A549 (cell line): ENCODE measurements at regions not wholly inside any gene's neighbourhood (a gene's known extent, or its start where the extent isn't known, plus 50 kb on each side); places are given as distances from the start of the nearest gene placed in this dataset.

Experiments
- ATAC-seq, 2 experiments: fragments of 200-7000 bp in 1 of 2; fragments of >200 bp in 1 of 2; cut with Nextera tagmentation in 1 of 2; cut with Tn5 transposase in 1 of 2; 3 replicates each; pipeline versions ENCODE4 v1.8.0 to v1.9.1; 2018 to 2020; ENCODE audit warnings: mild to moderate bottlenecking in 1 of 2, moderate library complexity in 1 of 2
- CTCF ChIA-PET: fragments of 300-600 bp; sonication (Branson Sonifier 250); formaldehyde crosslinking; extraction: SDS; loops from one replicate; lab custom pipeline; 2021; ENCODE audit warnings: antibody characterized with exemption, inconsistent platforms; lab: Yijun Ruan, JAX
- POLR2A ChIA-PET: fragments of 350-600 bp; formaldehyde crosslinking; extraction: SDS; loops from one replicate; lab custom pipeline; 2021; ENCODE audit warnings: antibody characterized with exemption, inconsistent platforms; lab: Yijun Ruan, JAX
- DNase-seq, 2 experiments: peaks; one replicate each; pipeline versions ENCODE4 v3.0.0 to v3.0.0-alpha.2; 2011 to 2016; ENCODE audit warnings: low read depth in 1 of 2, low spot score in 1 of 2
- FAIRE-seq: peaks from 2 replicates; lab custom pipeline; 2011; peaks lifted over from hg19 to GRCh38; lab: Jason Lieb, UNC
- H3K27ac ChIP-seq, 2 experiments: fragments of >200 bp; sonication (Bioruptor Twin); formaldehyde crosslinking; 3 replicates each; pipeline ENCODE4 v1.5.1; 2016 to 2017
- H3K4me1 ChIP-seq: fragments of >200 bp; sonication (Bioruptor Twin); formaldehyde crosslinking; 3 replicates; pipeline ENCODE4 v1.6.1; 2016
- H3K4me2 ChIP-seq: fragments of >200 bp; sonication (Bioruptor Twin); formaldehyde crosslinking; 3 replicates; pipeline ENCODE4 v1.6.1; 2016
- H3K4me3 ChIP-seq: fragments of >200 bp; sonication (Bioruptor Twin); formaldehyde crosslinking; 3 replicates; pipeline ENCODE4 v1.5.1; 2016
- H3K9me3 ChIP-seq: fragments of >200 bp; sonication (Bioruptor Twin); formaldehyde crosslinking; 3 replicates; pipeline ENCODE4 v1.6.1; 2016
- BCL3 ChIP-seq: fragments of >200 bp; sonication (Bioruptor Twin); formaldehyde crosslinking; IDR thresholded peaks from 3 replicates; pipeline ENCODE4 v1.6.1; 2016
- CHD2 ChIP-seq: fragments of 150-350 bp; IDR thresholded peaks from 2 replicates; pipeline ENCODE4 v1.6.1; 2014; ENCODE audit warnings: low read length; ENCODE audit not compliant: partially characterized antibody
- CHD4 ChIP-seq: fragments of 200-600 bp; sonication (generic); IDR thresholded peaks from 2 replicates; pipeline ENCODE4 v1.6.1; 2016; ENCODE audit warnings: antibody characterized with exemption, mild to moderate bottlenecking, borderline replicate concordance
- E2F6 ChIP-seq: IDR thresholded peaks from 2 replicates; pipeline ENCODE4 v1.6.1; 2012; ENCODE audit warnings: low read depth, borderline replicate concordance
- EHF ChIP-seq: fragments of 250-450 bp; sonication (Bioruptor Pico); IDR thresholded peaks from 2 replicates; pipeline ENCODE4 v1.5.0; 2020; ENCODE audit warnings: mild to moderate bottlenecking
- ELK1 ChIP-seq: fragments of 150-350 bp; IDR thresholded peaks from 2 replicates; pipeline ENCODE4 v1.6.1; 2014; ENCODE audit warnings: low read depth, mild to moderate bottlenecking, low read length
- EP300 ChIP-seq, 2 experiments: fragments of >200 bp; sonication (Bioruptor Twin); formaldehyde crosslinking; IDR thresholded peaks; 2 replicates in 1 of 2; 3 replicates in 1 of 2; pipeline ENCODE4 v1.6.1; 2016 to 2017
- ESRRA ChIP-seq: fragments of 150-350 bp; IDR thresholded peaks from 2 replicates; pipeline ENCODE4 v1.6.1; 2014; ENCODE audit warnings: mild to moderate bottlenecking, low read length, borderline replicate concordance
- FOXS1 ChIP-seq: fragments of 250-450 bp; sonication (Bioruptor Pico); IDR thresholded peaks from 2 replicates; pipeline ENCODE4 v1.5.0; 2020; ENCODE audit warnings: mild to moderate bottlenecking, moderate library complexity
- HDAC2 ChIP-seq: fragments of 200-600 bp; sonication (generic); IDR thresholded peaks from 2 replicates; pipeline ENCODE4 v1.6.1; 2016
- HEYL ChIP-seq: fragments of 250-450 bp; sonication (Bioruptor Pico); IDR thresholded peaks from 2 replicates; pipeline ENCODE4 v1.8.0; 2021; ENCODE audit warnings: mild to moderate bottlenecking, moderate library complexity
- HOXB13 ChIP-seq: fragments of 250-450 bp; sonication (Bioruptor Pico); IDR thresholded peaks from 2 replicates; pipeline ENCODE4 v1.5.0; 2020; ENCODE audit warnings: low read depth, mild to moderate bottlenecking, moderate library complexity
- JUNB ChIP-seq: fragments of >200 bp; sonication (Bioruptor Twin); formaldehyde crosslinking; IDR thresholded peaks from 2 replicates; pipeline ENCODE4 v1.6.1; 2016
- MAZ ChIP-seq: fragments of 150-350 bp; IDR thresholded peaks from 2 replicates; pipeline ENCODE4 v1.6.1; 2014; ENCODE audit warnings: antibody characterized with exemption, low read depth, low read length, borderline replicate concordance
- NPAS2 ChIP-seq: fragments of 250-450 bp; sonication (Bioruptor Pico); IDR thresholded peaks from 2 replicates; pipeline ENCODE4 v1.8.0; 2022; ENCODE audit warnings: mild to moderate bottlenecking, moderate library complexity, borderline replicate concordance
- NR3C1 ChIP-seq: fragments of >200 bp; sonication (Bioruptor Twin); formaldehyde crosslinking; IDR thresholded peaks from 3 replicates; pipeline ENCODE4 v1.6.1; 2017
- POLR2A ChIP-seq: IDR thresholded peaks from 2 replicates; pipeline ENCODE4 v1.6.1; 2012; ENCODE audit warnings: mild to moderate bottlenecking, low read length
- RAD21 ChIP-seq, 2 experiments: fragments of >200 bp in 1 of 2; sonication (Bioruptor Twin) in 1 of 2; formaldehyde crosslinking in 1 of 2; IDR thresholded peaks in 1 of 2; conservative IDR thresholded peaks in 1 of 2; 2 replicates in 1 of 2; 3 replicates in 1 of 2; pipeline ENCODE4 v1.6.1; 2012 to 2018; ENCODE audit warnings: inconsistent platforms in 1 of 2
- RARB ChIP-seq: fragments of 250-450 bp; sonication (Bioruptor Pico); IDR thresholded peaks from 2 replicates; pipeline ENCODE4 v1.8.0; 2021; ENCODE audit warnings: mild to moderate bottlenecking, moderate library complexity
- RCOR1 ChIP-seq: fragments of 150-350 bp; IDR thresholded peaks from 2 replicates; pipeline ENCODE4 v1.6.1; 2014; ENCODE audit warnings: antibody characterized with exemption, low read length, low read depth
- REST ChIP-seq: fragments of 200-600 bp; sonication (generic); IDR thresholded peaks from 2 replicates; pipeline ENCODE4 v1.6.1; 2016; ENCODE audit warnings: antibody characterized with exemption, mild to moderate bottlenecking, moderate library complexity
- TFCP2L1 ChIP-seq: fragments of 250-450 bp; sonication (Bioruptor Pico); IDR thresholded peaks from 2 replicates; pipeline ENCODE4 v1.5.0; 2021; ENCODE audit warnings: mild to moderate bottlenecking
- TP53 ChIP-seq: fragments of 250-450 bp; sonication (Bioruptor Pico); IDR thresholded peaks from 2 replicates; pipeline ENCODE4 v1.5.0; 2021; ENCODE audit warnings: mild to moderate bottlenecking, moderate library complexity
- USF2 ChIP-seq: fragments of 450-650 bp; IDR thresholded peaks from 2 replicates; pipeline ENCODE4 v1.6.1; 2014; ENCODE audit warnings: antibody characterized with exemption
- WGBS: methylation state at CpG from one replicate; pipeline ENCODE4 v1.1.6; 2017; ENCODE audit errors: missing lambda C conversion rate; 5-methylcytosine and 5-hydroxymethylcytosine counted together

GRCh38 chr11:110901441-110901840 lies 189.2 kb upstream of the ARHGAP20 start:
- no peak for FAIRE-seq
- Histone ChIP-seq H3K9me3 (no peaks in the 10 kb centered on the region), H3K27ac (no peak overlapping the region), H3K4me1 (no peaks in the 10 kb centered on the region), H3K4me3 (no peak overlapping the region), H3K4me2 (no peak overlapping the region)
- TF ChIP-seq RCOR1 (no peak), USF2 (no peak), TFCP2L1 (no peak), NPAS2 (no peak), RARB (CRISPR knock-in tag) (no peak), HDAC2 (no peak), ELK1 (no peak), BCL3 (no peak), CHD4 (no peak), REST (no peak), NR3C1 (no peak), EP300 (IDR thresholded peaks at IDR 0.05) (no peak), CHD2 (no peak)
- 7% methylated on average over 3 of the region's 3 CpGs for WGBS
- CTCF ChIA-PET: no interaction called here
- POLR2A ChIA-PET: no interaction called here
- no peak for DNase-seq
- ATAC-seq: no peak

GRCh38 chr11:110900426-110900825 lies 188.2 kb upstream of the ARHGAP20 start:
- ChIA-PET CTCF (no interaction called here), POLR2A (no interaction called here)
- no peak overlapping the region for H3K27ac ChIP-seq
- 0% methylated on average over 1 of the region's 1 CpG for WGBS
- no peaks in the 10 kb centered on the region for H3K9me3 ChIP-seq
- ATAC-seq (no peak), DNase-seq (no peak), FAIRE-seq (no peak)
- no peak overlapping the region for H3K4me3 ChIP-seq
- H3K4me2 ChIP-seq: no peak overlapping the region
- no peaks in the 10 kb centered on the region for H3K4me1 ChIP-seq
- TF ChIP-seq HOXB13 (CRISPR knock-in tag) (no peak), FOXS1 (no peak), HEYL (CRISPR knock-in tag) (no peak), POLR2A (no peak), JUNB (no peak)

GRCh38 chr11:110897035-110897434 lies 184.8 kb upstream of the ARHGAP20 start:
- no peaks in the 10 kb centered on the region for H3K9me3 ChIP-seq
- ChIA-PET CTCF (no interaction called here), POLR2A (no interaction called here)
- TF ChIP-seq RAD21 (conservative IDR thresholded peaks at IDR 0.05 in 1 of 2, IDR thresholded peaks at IDR 0.05 in 1 of 2) (no peak), ESRRA (no peak), MAZ (no peak), EP300 (IDR thresholded peaks at IDR 0.05) (no peak), EHF (CRISPR knock-in tag) (no peak), HDAC2 (no peak), E2F6 (no peak), TP53 (CRISPR knock-in tag) (no peak)
- ATAC-seq: no peak
- no peak for DNase-seq
- FAIRE-seq: no peak
- H3K4me2 ChIP-seq: no peak overlapping the region
- H3K27ac ChIP-seq: no peak overlapping the region
- H3K4me3 ChIP-seq: no peak overlapping the region
- 32% methylated on average over 3 of the region's 3 CpGs for WGBS
- no peaks in the 10 kb centered on the region for H3K4me1 ChIP-seq
